Esophagus squamous epithelium (tissue), 5 donors: ENCODE measurements at regions not wholly inside any gene's neighbourhood (a gene's known extent, or its start where the extent isn't known, plus 50 kb on each side); places are given as distances from the start of the nearest gene placed in this dataset.

Experiments used
- DNase-seq: peaks from one replicate; lab custom pipeline; 2025; lab: John Stamatoyannopoulos, UW
- H3K27ac ChIP-seq, 4 donors: fragments of 200-600 bp; sonication (generic); one replicate each; pipeline ENCODE4 v1.5.1; 2016 to 2019; ENCODE audit warnings: mild to moderate bottlenecking in 1 of 4
- H3K27me3 ChIP-seq, 4 donors: fragments of 200-600 bp; sonication (generic); 1 replicate in 3 of 4; 2 replicates in 1 of 4; pipeline versions ENCODE4 v1.5.1 to v1.6.0; 2017 to 2021; ENCODE audit warnings: antibody characterized with exemption in 1 of 4
- H3K36me3 ChIP-seq, 3 donors: fragments of 200-600 bp; sonication (generic); one replicate each; pipeline ENCODE4 v1.5.1; 2016 to 2019
- H3K4me1 ChIP-seq, 3 donors: fragments of 200-600 bp; sonication (generic); one replicate each; pipeline ENCODE4 v1.5.1; 2017 to 2019
- H3K4me3 ChIP-seq, 4 donors: fragments of 200-600 bp; sonication (generic); 1 replicate in 3 of 4; 2 replicates in 1 of 4; pipeline ENCODE4 v1.5.1; 2016 to 2019; ENCODE audit warnings: mild to moderate bottlenecking in 2 of 4, moderate library complexity in 1 of 4
- H3K9me3 ChIP-seq, 3 donors: fragments of 200-600 bp; sonication (generic); one replicate each; pipeline ENCODE4 v1.5.1; 2016 to 2019
- CTCF ChIP-seq, 6 experiments: fragments of 450-650 bp in 4 of 6; fragments of 200-600 bp in 2 of 6; sonication (generic) in 2 of 6; IDR thresholded peaks; one replicate each; pipeline ENCODE4 v1.5.1; 2016 to 2019; ENCODE audit warnings: antibody characterized with exemption in 6 of 6, mild to moderate bottlenecking in 4 of 6, moderate library complexity in 4 of 6
- POLR2A ChIP-seq, 4 donors: fragments of 450-650 bp; IDR thresholded peaks; one replicate each; pipeline ENCODE4 v1.6.1; 2017; ENCODE audit warnings: antibody characterized with exemption in 4 of 4, mild to moderate bottlenecking in 4 of 4, moderate library complexity in 3 of 4
- WGBS, 2 donors: methylation state at CpG; one replicate each; pipeline ENCODE4 v1.1.5; 2018; 5-methylcytosine and 5-hydroxymethylcytosine counted together
- intact Hi-C: fragments of 100-400 bp; cut with DNase I; formaldehyde crosslinking; loops from one replicate; pipeline ENCODE4 v1.15.0; 2022
- donor health status: DM: yes; HTN: yes; CAD: no.

GRCh38 chr2:65507102-65508069 lies 75.0 kb upstream of the SPRED2 start:
- WGBS, 2 donors = 82 to 87% methylated on average over 8 to 10 of the region's 10 CpGs
- peaks cover 0 to 5% (median 0%) of the 10 kb centered on the region in 4 donors for H3K27me3 ChIP-seq
- H3K4me1 ChIP-seq = peaks cover 0 to 10% (median 0%) of the 10 kb centered on the region in 3 donors
- no peak for DNase-seq
- H3K36me3 ChIP-seq = no peaks in the 10 kb centered on the region
- no peak for TF ChIP-seq POLR2A (IDR thresholded peaks at IDR 0.05)
- no peak for TF ChIP-seq CTCF (IDR thresholded peaks at IDR 0.05)
- intact Hi-C loops = no loop called here
- no peaks in the 10 kb centered on the region for H3K9me3 ChIP-seq
- no peak overlapping the region for H3K27ac ChIP-seq
- no peak overlapping the region for H3K4me3 ChIP-seq

GRCh38 chr2:65504814-65505697 lies 72.7 kb upstream of the SPRED2 start:
- H3K27ac ChIP-seq = no peak overlapping the region
- 59 to 64% methylated on average over 10 to 14 of the region's 14 CpGs for WGBS, 2 donors
- DNase-seq = no peak
- peaks cover 0 to 5% (median 0%) of the 10 kb centered on the region in 4 donors for H3K27me3 ChIP-seq
- intact Hi-C loops = no loop called here
- no peak for TF ChIP-seq CTCF (IDR thresholded peaks at IDR 0.05)
- no peak for TF ChIP-seq POLR2A (IDR thresholded peaks at IDR 0.05)
- H3K4me3 ChIP-seq = no peak overlapping the region
- peaks cover 0 to 10% (median 0%) of the 10 kb centered on the region in 3 donors for H3K4me1 ChIP-seq
- no peaks in the 10 kb centered on the region for H3K36me3 ChIP-seq
- no peaks in the 10 kb centered on the region for H3K9me3 ChIP-seq

- Histone ChIP-seq H3K27me3 (peaks cover 0 to 5% (median 0%) of the 10 kb centered on the region in 4 donors), H3K9me3 (no peaks in the 10 kb centered on the region), H3K36me3 (no peaks in the 10 kb centered on the region), H3K27ac (no peak overlapping the region), H3K4me1 (peaks cover 0 to 10% (median 0%) of the 10 kb centered on the region in 3 donors), H3K4me3 (no peak overlapping the region)
- TF ChIP-seq POLR2A (IDR thresholded peaks at IDR 0.05) = no peak
- no peak for TF ChIP-seq CTCF (IDR thresholded peaks at IDR 0.05)
- WGBS, 2 donors = 85 to 95% methylated on average over 6 of the region's 6 CpGs
- intact Hi-C loops = no loop called here
- no peak for DNase-seq
Measured at GRCh38 chr2:65504201-65504600, 71.8 kb upstream of the SPRED2 start.

- H3K4me3 ChIP-seq = no peak overlapping the region
- no peak for DNase-seq
- no peak overlapping the region for H3K27ac ChIP-seq
- peaks cover 0 to 10% (median 0%) of the 10 kb centered on the region in 3 donors for H3K4me1 ChIP-seq
- H3K27me3 ChIP-seq = peaks cover 0 to 5% (median 0%) of the 10 kb centered on the region in 4 donors
- TF ChIP-seq CTCF (IDR thresholded peaks at IDR 0.05) (no peak), POLR2A (IDR thresholded peaks at IDR 0.05) (no peak)
- intact Hi-C loops = no loop called here
- H3K36me3 ChIP-seq = no peaks in the 10 kb centered on the region
- WGBS, 2 donors = 66 to 80% methylated on average over 5 of the region's 5 CpGs
- H3K9me3 ChIP-seq = no peaks in the 10 kb centered on the region
Measured at GRCh38 chr2:65503746-65504145, 71.3 kb upstream of the SPRED2 start.
